SH-SY5Y (cell line): ENCODE measurements at regions not wholly inside any gene's neighbourhood (a gene's known extent, or its start where the extent isn't known, plus 50 kb on each side); places are given as distances from the start of the nearest gene placed in this dataset.
A peak's percentile ranks its signal among the peaks of the same experiment; 100 is the strongest.

Experiments
- GATA2 ChIP-seq: IDR thresholded peaks from 2 replicates; pipeline ENCODE4 v1.6.1; 2011; ENCODE audit warnings: mild to moderate bottlenecking, low read depth, low read length
- GATA3 ChIP-seq: IDR thresholded peaks from 2 replicates; pipeline ENCODE4 v1.6.1; 2011; ENCODE audit warnings: low read depth, mild to moderate bottlenecking, low read length, moderate library complexity

DNA sequence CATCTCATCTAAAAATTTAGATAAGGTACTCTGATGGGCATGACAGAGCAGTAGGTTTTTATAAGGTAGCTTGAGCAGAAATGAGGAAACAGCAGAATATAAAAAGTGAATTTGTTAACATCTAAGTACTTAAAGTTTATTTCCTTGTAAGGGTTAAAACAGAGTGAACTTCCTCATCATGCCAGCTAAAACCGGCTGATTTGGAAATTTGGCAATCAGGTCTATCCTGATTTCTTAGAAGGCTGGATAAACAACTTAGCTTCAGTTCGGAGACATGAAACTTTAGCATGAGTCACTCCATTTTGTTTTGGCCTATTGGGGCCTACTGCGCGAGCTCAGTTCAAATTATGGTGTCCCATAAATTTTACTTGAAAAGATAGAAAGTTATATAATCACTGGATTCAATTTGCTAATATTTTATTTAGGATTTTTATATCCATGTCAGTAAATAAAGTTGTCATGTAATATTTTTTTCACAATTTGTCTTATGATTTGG lies 241.6 kb upstream of the RORB start:
- no peak for TF ChIP-seq GATA2
- no peak for TF ChIP-seq GATA3

GRCh38 chr9:74275872-74276508 lies 221.1 kb upstream of the RORB start:
- TF ChIP-seq GATA3 (no peak), GATA2 (no peak)

DNA sequence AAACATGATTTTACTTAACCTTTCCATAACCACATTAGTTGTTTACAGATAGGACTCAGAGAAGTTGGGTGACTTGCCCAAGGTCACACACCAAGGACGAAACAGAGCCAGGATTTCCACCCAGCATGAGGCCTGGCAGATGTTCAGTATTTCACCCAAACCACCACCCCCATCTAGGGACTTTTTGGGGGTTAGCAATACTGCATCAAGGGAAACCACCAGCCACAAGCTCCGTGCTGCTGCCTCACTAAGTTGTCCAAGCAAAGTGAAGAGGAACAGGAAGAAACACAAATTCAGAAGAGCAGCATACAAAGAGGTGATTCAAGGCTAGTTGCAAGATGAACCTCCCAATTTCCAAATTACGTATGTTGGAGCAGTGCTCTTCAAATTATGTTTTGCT lies 219.6 kb upstream of the RORB start:
- no peak for TF ChIP-seq GATA3
- no peak for TF ChIP-seq GATA2

GRCh38 chr9:74281674-74282073 lies 215.5 kb upstream of the RORB start:
- TF ChIP-seq GATA2 (no peak), GATA3 (no peak)

- no peak for TF ChIP-seq GATA3
- no peak for TF ChIP-seq GATA2
These were observed 214.4 kb upstream of the RORB start for GRCh38 chr9:74282526-74283253.

DNA sequence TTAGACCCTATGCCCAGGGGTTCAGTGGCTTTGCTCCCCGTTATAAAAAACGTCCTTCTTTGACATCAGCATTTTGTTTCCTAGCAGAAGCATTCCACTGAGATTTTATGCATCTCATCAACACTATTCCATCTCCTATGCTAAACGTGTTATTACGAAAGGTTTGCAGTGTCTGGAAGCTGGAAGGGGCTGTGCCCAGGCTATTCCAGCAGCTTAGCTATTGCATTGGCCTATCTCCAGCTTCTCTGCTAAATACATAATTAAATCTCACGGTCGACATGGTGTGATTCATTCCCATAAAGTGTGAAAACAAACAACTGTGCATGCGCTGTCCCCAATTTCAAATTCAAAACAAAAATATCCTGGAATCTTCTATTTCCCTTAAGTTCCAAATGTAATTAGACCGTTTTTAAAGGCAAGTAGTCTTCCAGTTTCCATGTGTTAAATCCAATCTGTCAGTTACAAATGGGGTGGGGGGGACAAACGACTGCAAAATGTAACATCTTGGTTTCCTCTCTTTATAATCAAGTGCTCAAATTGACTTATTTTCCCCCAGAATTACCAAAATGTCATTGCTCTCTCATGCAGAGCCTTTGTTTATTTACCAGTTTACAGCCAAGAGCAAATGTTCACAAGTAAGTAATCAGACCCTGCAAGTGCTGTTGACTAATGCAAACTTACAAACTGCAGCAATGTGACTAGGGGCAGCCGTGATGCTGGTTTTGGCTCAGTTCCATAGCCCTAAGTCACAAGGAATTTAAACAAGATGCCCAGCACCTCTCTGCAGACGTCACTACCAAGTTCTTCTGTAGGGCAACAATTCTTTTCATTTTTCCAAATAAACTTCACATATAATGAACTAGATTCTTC lies 212.3 kb upstream of the RORB start:
- no peak for TF ChIP-seq GATA3
- TF ChIP-seq GATA2, result no peak

GRCh38 chr9:74293479-74293878 lies 203.7 kb upstream of the RORB start:
- TF ChIP-seq GATA2, result no peak
- no peak for TF ChIP-seq GATA3

- TF ChIP-seq GATA2 (no peak), GATA3 (no peak)
These were observed 193.2 kb upstream of the RORB start for GRCh38 chr9:74303945-74304344.

- no peak for TF ChIP-seq GATA3
- no peak for TF ChIP-seq GATA2
These were observed 192.5 kb upstream of the RORB start for GRCh38 chr9:74304598-74304997.

GRCh38 chr9:74309654-74310053 lies 187.5 kb upstream of the RORB start:
- TF ChIP-seq GATA2 (no peak), GATA3 (no peak)

GRCh38 chr9:74317235-74317634 lies 179.9 kb upstream of the RORB start:
- no peak for TF ChIP-seq GATA2
- TF ChIP-seq GATA3, result no peak

- no peak for TF ChIP-seq GATA3
- TF ChIP-seq GATA2, result no peak
These were observed 175.7 kb upstream of the RORB start for GRCh38 chr9:74321396-74321795.

- TF ChIP-seq GATA2 (no peak), GATA3 (no peak)
These were observed 174.3 kb upstream of the RORB start for GRCh38 chr9:74322661-74323314.

GRCh38 chr9:74330487-74331214 lies 166.5 kb upstream of the RORB start:
- TF ChIP-seq GATA3 (peak; percentile 74), GATA2 (peak; percentile 47; the same call in 1 of the 2 replicates)
